Parathyroid adenoma (tissue), 2 donors: ENCODE measurements at regions not wholly inside any gene's neighbourhood (a gene's known extent, or its start where the extent isn't known, plus 50 kb on each side); places are given as distances from the start of the nearest gene placed in this dataset.
"Not testable (repeated sequence)": the region's sequence is repeated elsewhere in the genome, so short reads cannot be mapped to it uniquely, and the experiment has no call there.

Experiments used
- H2AFZ ChIP-seq: fragments of 300-600 bp; sonication (generic); one replicate; pipeline ENCODE4 v1.7.0; 2017; ENCODE audit warnings: antibody characterized with exemption, mild to moderate bottlenecking
- H3K27ac ChIP-seq: fragments of 300-600 bp; sonication (generic); one replicate; pipeline ENCODE4 v1.7.0; 2017
- H3K27me3 ChIP-seq: fragments of 300-600 bp; sonication (generic); one replicate; pipeline ENCODE4 v1.7.0; 2017; ENCODE audit warnings: low read length; ENCODE audit not compliant: control insufficient read depth, insufficient read depth
- H3K36me3 ChIP-seq: fragments of 300-600 bp; sonication (generic); one replicate; pipeline ENCODE4 v1.7.0; 2017; ENCODE audit warnings: low read length; ENCODE audit not compliant: control insufficient read depth, insufficient read depth
- H3K4me1 ChIP-seq: fragments of 300-600 bp; sonication (generic); one replicate; pipeline ENCODE4 v1.7.0; 2017; ENCODE audit warnings: control low read depth
- H3K4me2 ChIP-seq: fragments of 300-600 bp; sonication (generic); one replicate; pipeline ENCODE4 v1.7.0; 2017; ENCODE audit warnings: low read length
- H3K4me3 ChIP-seq: fragments of 300-600 bp; sonication (generic); one replicate; pipeline ENCODE4 v1.7.0; 2017; ENCODE audit warnings: low read depth, low read length
- H3K79me2 ChIP-seq: fragments of 300-600 bp; sonication (generic); one replicate; pipeline ENCODE4 v1.7.0; 2017; ENCODE audit warnings: control low read depth
- H3K9ac ChIP-seq: fragments of 300-600 bp; sonication (generic); one replicate; pipeline ENCODE4 v1.7.0; 2017; ENCODE audit warnings: mild to moderate bottlenecking
- H3K9me3 ChIP-seq: fragments of 300-600 bp; sonication (generic); one replicate; pipeline ENCODE4 v1.7.0; 2017; ENCODE audit warnings: low read length; ENCODE audit not compliant: control insufficient read depth
- CTCF ChIP-seq: fragments of 300-600 bp; sonication (generic); IDR thresholded peaks from one replicate; pipeline ENCODE4 v1.7.0; 2017; ENCODE audit warnings: antibody characterized with exemption, mild to moderate bottlenecking
- donor health status: primary hyperparathyroidism.

DNA sequence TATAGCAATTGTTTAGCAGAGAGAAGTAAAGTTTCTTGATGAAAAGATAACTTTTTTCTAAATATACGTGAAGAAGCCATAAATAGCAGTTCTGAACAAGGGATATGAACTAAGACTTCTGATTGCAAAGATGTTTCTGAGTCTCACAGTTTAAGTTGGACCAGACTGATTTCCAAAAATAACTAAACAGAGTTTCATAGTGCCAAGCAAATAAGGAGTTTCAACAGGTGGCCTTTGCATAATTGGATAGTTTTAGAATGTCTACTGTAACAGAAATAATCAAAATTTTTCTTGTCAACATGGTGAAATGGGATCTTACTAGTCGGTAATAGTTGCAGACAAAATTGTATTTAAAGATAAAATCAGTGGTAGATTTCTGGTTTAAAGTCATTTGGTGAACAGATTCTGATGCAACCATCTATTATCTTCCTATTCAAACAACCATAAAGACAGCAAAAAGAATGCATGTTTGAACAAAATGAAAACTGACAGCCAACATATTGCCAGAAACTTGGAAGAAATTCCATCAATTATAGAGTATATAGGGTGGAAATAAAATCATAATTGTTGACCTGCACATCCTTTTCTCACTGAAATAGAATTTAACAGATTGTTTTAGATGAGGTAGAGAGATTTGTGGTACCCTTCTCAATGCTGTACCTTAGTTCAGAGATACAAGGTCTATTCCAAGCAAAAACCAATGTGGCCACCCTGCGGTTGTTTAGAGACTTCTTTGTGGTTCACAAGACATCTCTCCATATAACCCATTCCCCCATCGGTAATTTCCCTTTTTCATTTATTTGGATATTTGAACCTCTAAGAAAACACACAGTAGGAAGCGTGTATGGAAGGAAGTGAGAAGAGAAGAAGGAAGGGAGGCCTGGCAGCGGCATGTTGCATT, 275.3 kb downstream of the COG6 start:
- no peak overlapping the region for H2AFZ ChIP-seq
- H3K27me3 ChIP-seq = no peaks in the 10 kb centered on the region
- no peak overlapping the region for H3K4me2 ChIP-seq
- H3K9ac ChIP-seq = no peak overlapping the region
- no peak for TF ChIP-seq CTCF
- no peaks in the 10 kb centered on the region for H3K36me3 ChIP-seq
- no peak overlapping the region for H3K4me3 ChIP-seq
- H3K79me2 ChIP-seq = no peaks in the 10 kb centered on the region
- no peaks in the 10 kb centered on the region for H3K9me3 ChIP-seq
- H3K4me1 ChIP-seq = no peaks in the 10 kb centered on the region
- no peak overlapping the region for H3K27ac ChIP-seq

DNA sequence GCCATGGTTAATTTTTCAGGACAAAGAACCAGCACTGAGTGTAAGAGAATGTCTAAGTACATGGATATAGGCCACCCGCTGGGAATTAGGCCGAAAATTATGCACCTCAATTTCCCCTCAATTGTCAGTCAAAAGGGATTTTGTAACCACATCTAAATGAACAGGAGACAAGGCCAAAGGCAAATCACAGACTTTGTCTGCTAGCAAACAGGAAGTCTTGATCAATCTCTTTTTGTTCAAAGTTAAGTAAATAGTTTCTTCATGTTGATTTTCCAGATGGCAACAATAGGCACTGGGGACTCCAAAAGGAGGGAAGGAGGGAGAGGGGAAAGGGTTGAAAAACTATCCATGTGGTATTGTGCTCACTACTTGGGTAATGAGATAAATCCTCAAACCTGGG, 276.0 kb downstream of the COG6 start:
- Histone ChIP-seq H3K4me3 (no peak overlapping the region), H3K9me3 (no peaks in the 10 kb centered on the region), H3K36me3 (no peaks in the 10 kb centered on the region), H3K9ac (no peak overlapping the region), H3K27me3 (no peaks in the 10 kb centered on the region), H3K4me2 (no peak overlapping the region), H3K27ac (no peak overlapping the region), H2AFZ (no peak overlapping the region), H3K4me1 (no peaks in the 10 kb centered on the region), H3K79me2 (no peaks in the 10 kb centered on the region)
- TF ChIP-seq CTCF = no peak

GRCh38 chr13:39932514-39932913, 277.1 kb downstream of the COG6 start:
- not testable (repeated sequence) for H3K9me3 ChIP-seq, H3K27ac ChIP-seq, H3K79me2 ChIP-seq, H3K27me3 ChIP-seq, H3K36me3 ChIP-seq, H3K9ac ChIP-seq, H3K4me3 ChIP-seq, H3K4me1 ChIP-seq, H3K4me2 ChIP-seq, H2AFZ ChIP-seq

DNA sequence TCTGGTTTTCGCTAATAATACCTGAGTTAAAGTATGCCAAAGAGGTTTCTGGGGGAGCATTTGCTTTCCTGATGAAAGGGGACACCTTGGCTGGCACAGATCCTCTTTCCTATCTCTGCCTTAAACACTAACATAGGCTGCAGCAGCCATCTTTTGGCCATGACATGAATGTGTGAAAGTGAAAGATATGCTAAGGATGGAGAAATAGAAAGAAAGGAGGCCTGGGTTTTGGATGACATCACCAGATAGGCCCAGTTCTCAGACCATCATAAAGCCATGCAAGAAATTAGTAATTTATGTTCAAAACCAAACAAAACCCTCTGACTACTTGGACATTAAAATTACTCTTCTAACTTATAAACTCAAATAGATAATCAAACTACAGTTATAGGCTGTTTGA, 279.7 kb downstream of the COG6 start:
- Histone ChIP-seq H3K9me3 (no peaks in the 10 kb centered on the region), H3K4me1 (no peaks in the 10 kb centered on the region), H2AFZ (no peak overlapping the region), H3K9ac (no peak overlapping the region), H3K4me2 (no peak overlapping the region), H3K27me3 (no peaks in the 10 kb centered on the region), H3K4me3 (no peak overlapping the region), H3K79me2 (no peaks in the 10 kb centered on the region), H3K27ac (no peak overlapping the region), H3K36me3 (no peaks in the 10 kb centered on the region)
- TF ChIP-seq CTCF = no peak

- Histone ChIP-seq H3K4me1 (no peaks in the 10 kb centered on the region), H3K9me3 (no peaks in the 10 kb centered on the region), H3K9ac (no peak overlapping the region), H3K27me3 (no peaks in the 10 kb centered on the region), H3K79me2 (no peaks in the 10 kb centered on the region), H3K27ac (no peak overlapping the region), H3K4me2 (no peak overlapping the region), H3K36me3 (no peaks in the 10 kb centered on the region), H3K4me3 (no peak overlapping the region), H2AFZ (no peak overlapping the region)
- TF ChIP-seq CTCF = no peak
Measured at GRCh38 chr13:39938596-39938995, 283.1 kb downstream of the COG6 start.
